HCT116 (cell line): ENCODE measurements at regions not wholly inside any gene's neighbourhood (a gene's known extent, or its start where the extent isn't known, plus 50 kb on each side); places are given as distances from the start of the nearest gene placed in this dataset.

Source experiments
- ATAC-seq: fragments of 200-7000 bp; cut with Tn5 transposase; 2 replicates; pipeline ENCODE4 v1.9.1; 2020; ENCODE audit warnings: mild to moderate bottlenecking, moderate library complexity
- BruUV-seq: library from RNA; stranded (reverse); fragments of 400-500 nt; replicated peaks from 2 replicates; lab custom pipeline; 2021; lab: Mats Ljungman, UMichigan
- CTCF ChIA-PET: fragments of 300-600 bp; sonication (Branson Sonifier 250); formaldehyde crosslinking; loops from one replicate; lab custom pipeline; 2021; ENCODE audit warnings: antibody characterized with exemption; lab: Charles Lee
- POLR2A ChIA-PET: fragments of 300-600, 350-600 bp; sonication (Branson Sonifier 250); formaldehyde crosslinking; loops from one replicate; lab custom pipeline; 2021; ENCODE audit warnings: antibody characterized with exemption; lab: Charles Lee
- RAD21 ChIA-PET, 2 experiments: fragments of 300-600 bp; sonication (Branson Sonifier 250); formaldehyde crosslinking; loops; one replicate each; lab custom pipeline; 2023; ENCODE audit warnings: low total read pairs in 2 of 2; ENCODE audit not compliant: uncharacterized antibody in 2 of 2, unreplicated experiment in 2 of 2, low non-redundant PET in 1 of 2; lab: Charles Lee
- DNase-seq: peaks from one replicate; pipeline ENCODE4 v3.0.0-alpha.2; 2010; ENCODE audit warnings: low read depth, low spot score
- H2AFZ ChIP-seq: fragments of 200-600 bp; shearing (Covaris generic), sonication (generic); 2 replicates; pipeline ENCODE4 v1.6.1; 2017; ENCODE audit warnings: low read depth, mixed run types, mixed read lengths, antibody characterized with exemption, low read length; ENCODE audit not compliant: poor library complexity, severe bottlenecking
- H3K27ac ChIP-seq: 2 replicates; pipeline ENCODE4 v1.5.1; 2012; ENCODE audit warnings: low read depth, low read length
- H3K27me3 ChIP-seq: fragments of 200-600 bp; sonication (generic); 2 replicates; pipeline ENCODE4 v1.6.1; 2016; ENCODE audit warnings: mixed run types, low read length, mixed read lengths; ENCODE audit not compliant: insufficient read depth
- H3K36me3 ChIP-seq, 2 experiments: fragments of 200-500 bp in 1 of 2; fragments of 200-600 bp in 1 of 2; sonication (Bioruptor generic) in 1 of 2; sonication (generic) in 1 of 2; 2 replicates each; pipeline versions ENCODE4 v1.5.1 to v1.6.1; 2014 to 2016; ENCODE audit warnings: low read length in 2 of 2, inconsistent platforms in 1 of 2, mixed read lengths in 1 of 2, mixed run types in 1 of 2; ENCODE audit not compliant: insufficient read depth in 2 of 2, control insufficient read depth in 1 of 2
- H3K4me1 ChIP-seq, 2 experiments: fragments of 200-600 bp in 1 of 2; sonication (generic) in 1 of 2; 2 replicates each; pipeline versions ENCODE4 v1.5.1 to v1.6.1; 2012 to 2017; ENCODE audit warnings: low read length in 2 of 2, inconsistent platforms in 1 of 2, mild to moderate bottlenecking in 1 of 2, mixed read lengths in 1 of 2, mixed run types in 1 of 2, moderate library complexity in 1 of 2; ENCODE audit not compliant: insufficient read depth in 2 of 2, control insufficient read depth in 1 of 2
- H3K4me2 ChIP-seq: fragments of 200-600 bp; sonication (generic); 2 replicates; pipeline ENCODE4 v1.6.1; 2017; ENCODE audit warnings: mixed run types, low read length, mixed read lengths
- H3K4me3 ChIP-seq, 2 experiments: fragments of 200-600 bp in 1 of 2; sonication (generic) in 1 of 2; replicated peaks in 1 of 2; 2 replicates each; pipeline ENCODE4 v1.5.1; 2011 to 2016; ENCODE audit warnings: low read length in 2 of 2, control low read depth in 1 of 2, low read depth in 1 of 2, mild to moderate bottlenecking in 1 of 2, mixed read lengths in 1 of 2, mixed run types in 1 of 2
- H3K79me2 ChIP-seq: fragments of 200-600 bp; sonication (generic); 2 replicates; pipeline ENCODE4 v1.6.1; 2017; ENCODE audit warnings: mild to moderate bottlenecking, mixed run types, low read length, moderate library complexity, mixed read lengths; ENCODE audit not compliant: insufficient read depth
- H3K9ac ChIP-seq: fragments of 200-600 bp; sonication (generic); 2 replicates; pipeline ENCODE4 v1.6.1; 2016; ENCODE audit warnings: low read length, mixed read lengths
- H3K9me2 ChIP-seq: fragments of 200-600 bp; sonication (generic), shearing (Covaris generic); 2 replicates; pipeline ENCODE4 v1.6.1; 2017; ENCODE audit warnings: mixed run types, mild to moderate bottlenecking, moderate library complexity; ENCODE audit not compliant: insufficient read depth
- H3K9me3 ChIP-seq, 2 experiments: fragments of 200-500 bp in 1 of 2; fragments of 200-600 bp in 1 of 2; sonication (Bioruptor generic) in 1 of 2; sonication (generic) in 1 of 2; 2 replicates each; pipeline ENCODE4 v1.6.1; 2014 to 2017; ENCODE audit warnings: low read length in 2 of 2, mixed read lengths in 2 of 2, inconsistent platforms in 1 of 2, low read depth in 1 of 2, mild to moderate bottlenecking in 1 of 2, mixed run types in 1 of 2, moderate library complexity in 1 of 2; ENCODE audit not compliant: control insufficient read depth in 1 of 2, insufficient read depth in 1 of 2
- H4K20me1 ChIP-seq: fragments of 200-600 bp; sonication (generic), shearing (Covaris generic); 2 replicates; pipeline ENCODE4 v1.6.1; 2017; ENCODE audit warnings: mixed run types, mild to moderate bottlenecking, moderate library complexity; ENCODE audit not compliant: insufficient read depth
- CBX3 ChIP-seq: IDR thresholded peaks from 2 replicates; pipeline ENCODE4 v1.6.1; 2012; ENCODE audit warnings: low read depth
- FOSL1 ChIP-seq: IDR thresholded peaks from 2 replicates; pipeline ENCODE4 v1.6.1; 2012; ENCODE audit warnings: low read depth
- SP1 ChIP-seq: IDR thresholded peaks from 2 replicates; pipeline ENCODE4 v1.6.1; 2012; ENCODE audit warnings: low read depth
- ZNF274 ChIP-seq: fragments of 200-500 bp; sonication (Bioruptor generic); IDR thresholded peaks from 2 replicates; pipeline ENCODE4 v1.6.1; 2014; ENCODE audit warnings: mild to moderate bottlenecking, low read depth, low read length, inconsistent platforms
- intact Hi-C: fragments of 100-400 bp; cut with micrococcal nuclease; formaldehyde crosslinking; loops from 2 replicates; pipeline ENCODE4 v1.10.0; 2022
- TF ChIP-seq, protein P1 (sequence below): IDR thresholded peaks from 2 replicates; pipeline ENCODE4 v1.6.1; 2012; ENCODE audit warnings: low read depth
- TF ChIP-seq, protein P2 (sequence below): IDR thresholded peaks from 2 replicates; pipeline ENCODE4 v1.6.1; 2012

DNA sequence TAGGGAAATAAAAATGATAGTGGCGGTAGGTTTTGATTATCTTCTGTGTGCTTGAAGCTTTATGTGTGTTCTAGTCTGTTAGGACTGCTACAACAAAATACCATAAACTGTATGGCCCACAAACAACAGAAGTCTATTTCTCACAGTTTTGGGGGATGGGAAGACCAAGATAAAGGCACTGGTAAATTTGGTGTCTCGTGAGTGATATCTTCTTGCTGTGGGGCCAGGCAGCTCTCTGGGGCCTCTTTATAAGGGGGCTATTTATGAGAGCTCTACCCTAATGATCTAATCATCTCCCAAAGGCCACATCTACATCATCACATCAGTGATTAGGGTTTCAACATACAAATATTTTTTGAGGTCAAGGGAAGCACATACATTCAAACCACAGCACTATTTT lies 86.8 kb upstream of the SPHKAP start (continued):
- TF ChIP-seq, protein P1, sequence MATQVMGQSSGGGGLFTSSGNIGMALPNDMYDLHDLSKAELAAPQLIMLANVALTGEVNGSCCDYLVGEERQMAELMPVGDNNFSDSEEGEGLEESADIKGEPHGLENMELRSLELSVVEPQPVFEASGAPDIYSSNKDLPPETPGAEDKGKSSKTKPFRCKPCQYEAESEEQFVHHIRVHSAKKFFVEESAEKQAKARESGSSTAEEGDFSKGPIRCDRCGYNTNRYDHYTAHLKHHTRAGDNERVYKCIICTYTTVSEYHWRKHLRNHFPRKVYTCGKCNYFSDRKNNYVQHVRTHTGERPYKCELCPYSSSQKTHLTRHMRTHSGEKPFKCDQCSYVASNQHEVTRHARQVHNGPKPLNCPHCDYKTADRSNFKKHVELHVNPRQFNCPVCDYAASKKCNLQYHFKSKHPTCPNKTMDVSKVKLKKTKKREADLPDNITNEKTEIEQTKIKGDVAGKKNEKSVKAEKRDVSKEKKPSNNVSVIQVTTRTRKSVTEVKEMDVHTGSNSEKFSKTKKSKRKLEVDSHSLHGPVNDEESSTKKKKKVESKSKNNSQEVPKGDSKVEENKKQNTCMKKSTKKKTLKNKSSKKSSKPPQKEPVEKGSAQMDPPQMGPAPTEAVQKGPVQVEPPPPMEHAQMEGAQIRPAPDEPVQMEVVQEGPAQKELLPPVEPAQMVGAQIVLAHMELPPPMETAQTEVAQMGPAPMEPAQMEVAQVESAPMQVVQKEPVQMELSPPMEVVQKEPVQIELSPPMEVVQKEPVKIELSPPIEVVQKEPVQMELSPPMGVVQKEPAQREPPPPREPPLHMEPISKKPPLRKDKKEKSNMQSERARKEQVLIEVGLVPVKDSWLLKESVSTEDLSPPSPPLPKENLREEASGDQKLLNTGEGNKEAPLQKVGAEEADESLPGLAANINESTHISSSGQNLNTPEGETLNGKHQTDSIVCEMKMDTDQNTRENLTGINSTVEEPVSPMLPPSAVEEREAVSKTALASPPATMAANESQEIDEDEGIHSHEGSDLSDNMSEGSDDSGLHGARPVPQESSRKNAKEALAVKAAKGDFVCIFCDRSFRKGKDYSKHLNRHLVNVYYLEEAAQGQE: no peak
- TF ChIP-seq, protein P2, sequence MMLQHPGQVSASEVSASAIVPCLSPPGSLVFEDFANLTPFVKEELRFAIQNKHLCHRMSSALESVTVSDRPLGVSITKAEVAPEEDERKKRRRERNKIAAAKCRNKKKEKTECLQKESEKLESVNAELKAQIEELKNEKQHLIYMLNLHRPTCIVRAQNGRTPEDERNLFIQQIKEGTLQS: no peak
- no peak for TF ChIP-seq CBX3
- TF ChIP-seq, all 23 proteins: peak for 0

DNA sequence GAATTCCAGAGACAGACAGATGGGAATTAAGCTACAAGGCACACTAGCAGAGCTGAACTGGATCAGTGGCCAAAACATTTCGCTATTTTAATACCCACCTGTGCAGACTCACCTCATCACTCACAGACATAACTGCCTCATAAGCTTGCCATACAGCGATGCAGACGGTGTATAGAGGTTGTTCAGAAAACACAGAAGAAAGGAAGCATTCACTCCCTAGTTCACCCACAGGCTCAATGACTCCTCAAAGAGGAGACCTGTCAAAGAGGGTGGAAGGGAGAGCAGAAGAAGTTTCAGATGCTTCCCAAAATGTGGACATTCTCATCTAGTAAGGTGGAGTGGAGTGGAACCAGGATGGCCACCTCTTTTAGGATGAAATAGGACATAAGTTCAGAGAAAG lies 81.7 kb upstream of the SPHKAP start:
- ATAC-seq: no peak
- Histone ChIP-seq H3K27ac (no peak overlapping the region), H3K4me1 (no peaks in the 10 kb centered on the region), H3K27me3 (no peaks in the 10 kb centered on the region), H3K4me2 (no peak overlapping the region), H3K9ac (no peak overlapping the region), H3K36me3 (no peaks in the 10 kb centered on the region), H2AFZ (no peak overlapping the region), H3K9me2 (no peaks in the 10 kb centered on the region), H3K79me2 (no peaks in the 10 kb centered on the region), H3K9me3 (no peaks in the 10 kb centered on the region), H4K20me1 (no peaks in the 10 kb centered on the region), H3K4me3 (no peak overlapping the region)
- RAD21 ChIA-PET: no interaction called here
- BruUV-seq: no TSS peak
- TF ChIP-seq FOSL1 (no peak), SP1 (no peak), ZNF274 (no peak)
- CTCF ChIA-PET: no interaction called here
- POLR2A ChIA-PET: no interaction called here
- intact Hi-C loops: no loop called here
- DNase-seq: no peak
